ENCODE measurements at regions not wholly inside any gene's neighbourhood (a gene's known extent, or its start where the extent isn't known, plus 50 kb on each side); places are given as distances from the start of the nearest gene placed in this dataset.

GRCh38 chr2:88321449-88322248, 130.8 kb downstream of the FOXI3 start:
- Mint-ChIP-seq H3K27ac (ENCODE audit: low read depth) (no peak overlapping the region), H3K4me1 (no peaks in the 10 kb centered on the region), H3K27me3 (peaks cover 26% of the 10 kb centered on the region), H3K4me3 (no peak overlapping the region), H3K9me3 (no peaks in the 10 kb centered on the region), H3K36me3 (ENCODE audit: insufficient read depth) (no peaks in the 10 kb centered on the region)
- no peak for ATAC-seq (replicated peaks; ENCODE audit: extremely low read depth, poor library complexity, severe bottlenecking)
- no peak for DNase-seq (ENCODE audit: low spot score in 2 of 2)

GRCh38 chr2:88320076-88320773, 132.3 kb downstream of the FOXI3 start:
- Mint-ChIP-seq H3K9me3 (no peaks in the 10 kb centered on the region), H3K27ac (ENCODE audit: low read depth) (no peak overlapping the region), H3K4me3 (no peak overlapping the region), H3K27me3 (peaks cover 26% of the 10 kb centered on the region), H3K4me1 (no peaks in the 10 kb centered on the region), H3K36me3 (ENCODE audit: insufficient read depth) (no peaks in the 10 kb centered on the region)
- DNase-seq (ENCODE audit: low spot score in 2 of 2) (no peak), ATAC-seq (replicated peaks; ENCODE audit: extremely low read depth, poor library complexity, severe bottlenecking) (no peak)

DNA sequence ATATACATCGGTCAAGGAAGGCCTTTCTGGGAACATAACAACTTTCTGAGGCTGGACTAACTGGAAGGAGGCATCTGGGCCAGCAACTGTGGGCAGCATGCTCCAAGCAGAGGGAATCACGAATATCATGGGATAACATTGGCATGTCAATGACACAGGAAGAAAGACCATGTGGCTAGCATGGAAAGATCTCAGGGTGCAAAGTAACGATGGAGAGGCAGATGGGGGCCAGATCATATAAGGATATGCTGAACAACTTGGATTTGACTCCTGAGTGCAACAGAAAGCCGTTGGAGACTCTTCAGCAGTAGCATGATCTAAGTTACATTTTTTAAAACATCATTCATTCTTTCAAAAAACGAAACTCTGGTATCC, 133.6 kb downstream of the FOXI3 start:
- Mint-ChIP-seq H3K4me1 (no peaks in the 10 kb centered on the region), H3K36me3 (ENCODE audit: insufficient read depth) (no peaks in the 10 kb centered on the region), H3K9me3 (no peaks in the 10 kb centered on the region), H3K27ac (ENCODE audit: low read depth) (no peak overlapping the region), H3K27me3 (peaks cover 18% of the 10 kb centered on the region), H3K4me3 (no peak overlapping the region)
- ATAC-seq (replicated peaks; ENCODE audit: extremely low read depth, poor library complexity, severe bottlenecking): no peak
- DNase-seq (ENCODE audit: low spot score in 2 of 2): no peak

DNA sequence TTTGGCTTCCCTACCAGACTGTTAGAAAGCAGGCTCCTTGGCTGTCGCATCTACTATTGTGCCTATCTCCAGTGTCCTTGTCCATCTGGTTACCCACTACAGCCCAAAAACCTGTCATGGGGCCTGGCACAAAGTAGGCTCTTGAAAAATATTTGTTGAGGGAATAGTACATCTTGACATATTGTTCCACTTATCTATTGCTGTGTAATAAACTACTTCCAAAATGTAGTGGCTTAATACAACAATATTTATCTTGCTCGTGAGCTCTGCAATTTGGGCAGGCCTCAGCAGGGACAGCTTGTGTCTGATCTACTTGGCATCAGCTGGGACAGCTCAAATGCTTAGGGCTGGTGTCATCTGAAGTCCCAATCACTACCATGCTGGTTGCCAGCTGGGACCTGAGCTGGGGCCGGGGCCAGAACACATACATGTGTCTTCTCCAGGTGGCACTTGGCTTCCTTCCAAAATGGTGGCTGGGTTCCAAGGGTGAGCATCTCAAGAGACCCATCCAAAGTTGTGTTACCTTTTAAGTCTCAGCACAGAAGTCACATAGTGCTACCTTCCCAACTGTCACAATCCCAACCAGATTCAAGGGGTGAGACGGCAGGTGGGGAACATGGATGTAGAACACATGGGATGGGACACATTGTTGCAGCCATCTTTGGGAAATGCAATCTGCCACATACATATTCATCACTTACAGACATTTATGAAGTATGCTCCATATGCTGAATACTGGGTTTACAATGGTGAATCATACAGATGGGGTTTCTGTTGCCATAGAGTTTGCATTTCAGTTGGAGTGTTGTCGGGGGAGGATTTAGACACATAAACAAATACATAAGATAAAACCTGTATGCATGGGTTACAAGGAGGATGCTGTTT, 134.2 kb downstream of the FOXI3 start:
- no peaks in the 10 kb centered on the region for H3K9me3 Mint-ChIP-seq
- H3K4me3 Mint-ChIP-seq: no peak overlapping the region
- DNase-seq (ENCODE audit: low spot score in 2 of 2) (no peak), ATAC-seq (replicated peaks; ENCODE audit: extremely low read depth, poor library complexity, severe bottlenecking) (no peak)
- H3K36me3 Mint-ChIP-seq (ENCODE audit: insufficient read depth): no peaks in the 10 kb centered on the region
- H3K27ac Mint-ChIP-seq (ENCODE audit: low read depth): no peak overlapping the region
- H3K27me3 Mint-ChIP-seq: peaks cover 15% of the 10 kb centered on the region
- no peaks in the 10 kb centered on the region for H3K4me1 Mint-ChIP-seq

- Mint-ChIP-seq H3K27ac (ENCODE audit: low read depth) (no peak overlapping the region), H3K4me3 (no peak overlapping the region), H3K36me3 (ENCODE audit: insufficient read depth) (no peaks in the 10 kb centered on the region), H3K9me3 (peaks cover 5% of the 10 kb centered on the region), H3K27me3 (peaks cover 9% of the 10 kb centered on the region), H3K4me1 (no peaks in the 10 kb centered on the region)
- DNase-seq (ENCODE audit: low spot score in 2 of 2): no peak
- no peak for ATAC-seq (replicated peaks; ENCODE audit: extremely low read depth, poor library complexity, severe bottlenecking)
Observed at GRCh38 chr2:88310787-88311186, 140.6 kb downstream of the THNSL2 start.

GRCh38 chr2:88307817-88308216, 137.7 kb downstream of the THNSL2 start:
- ATAC-seq (replicated peaks; ENCODE audit: extremely low read depth, poor library complexity, severe bottlenecking): no peak
- Mint-ChIP-seq H3K27ac (ENCODE audit: low read depth) (no peak overlapping the region), H3K4me3 (no peak overlapping the region)

DNA sequence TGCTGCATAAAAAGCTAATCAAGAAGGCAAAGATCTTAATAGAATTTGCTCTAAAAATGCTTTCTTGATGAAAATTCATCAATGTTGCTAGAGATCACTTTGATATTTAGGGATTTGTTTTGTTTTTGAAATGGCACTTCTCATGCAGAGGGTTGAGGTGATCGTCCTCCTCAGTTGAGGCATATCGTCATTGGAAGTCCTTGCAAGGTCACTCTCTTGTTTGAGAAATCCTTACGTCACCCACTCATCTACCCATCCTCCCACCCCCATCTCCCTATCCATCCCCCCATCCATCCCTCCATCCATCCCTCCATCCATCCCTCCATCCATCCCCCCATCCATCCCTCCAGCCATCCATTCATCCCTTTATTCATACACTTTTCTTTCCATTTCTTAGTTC, 133.7 kb downstream of the THNSL2 start:
- ATAC-seq (replicated peaks; ENCODE audit: extremely low read depth, poor library complexity, severe bottlenecking): no peak
- DNase-seq (ENCODE audit: low spot score in 2 of 2): no peak
- no peak overlapping the region for H3K27ac Mint-ChIP-seq (ENCODE audit: low read depth)
- peaks cover 14% of the 10 kb centered on the region for H3K27me3 Mint-ChIP-seq
- H3K4me1 Mint-ChIP-seq: no peaks in the 10 kb centered on the region
- peaks cover under 1% of the 10 kb centered on the region for H3K9me3 Mint-ChIP-seq
- H3K36me3 Mint-ChIP-seq (ENCODE audit: insufficient read depth): no peaks in the 10 kb centered on the region
- H3K4me3 Mint-ChIP-seq: no peak overlapping the region

More at GRCh38 chr2:88307817-88308216, 137.7 kb downstream of the THNSL2 start:
- Mint-ChIP-seq H3K36me3 (ENCODE audit: insufficient read depth) (no peaks in the 10 kb centered on the region), H3K4me1 (no peaks in the 10 kb centered on the region), H3K9me3 (peaks cover 5% of the 10 kb centered on the region), H3K27me3 (peaks cover 21% of the 10 kb centered on the region)
- peak in 1 of 2 donors; percentile 17 for DNase-seq (ENCODE audit: low spot score in 2 of 2)

- Mint-ChIP-seq H3K36me3 (ENCODE audit: insufficient read depth) (peaks cover 2% of the 10 kb centered on the region), H3K9me3 (no peaks in the 10 kb centered on the region), H3K4me1 (no peaks in the 10 kb centered on the region), H3K4me3 (no peak overlapping the region), H3K27me3 (peaks cover 7% of the 10 kb centered on the region), H3K27ac (ENCODE audit: low read depth) (no peak overlapping the region)
- DNase-seq (ENCODE audit: low spot score in 2 of 2) (no peak), ATAC-seq (replicated peaks; ENCODE audit: extremely low read depth, poor library complexity, severe bottlenecking) (no peak)
Observed at GRCh38 chr2:88296247-88296646, 126.1 kb downstream of the THNSL2 start.

- Mint-ChIP-seq H3K9me3 (no peaks in the 10 kb centered on the region), H3K27me3 (peaks cover 16% of the 10 kb centered on the region)
- no peak for ATAC-seq (replicated peaks; ENCODE audit: extremely low read depth, poor library complexity, severe bottlenecking)
Observed at GRCh38 chr2:88283886-88284592, 113.9 kb downstream of the THNSL2 start.

DNA sequence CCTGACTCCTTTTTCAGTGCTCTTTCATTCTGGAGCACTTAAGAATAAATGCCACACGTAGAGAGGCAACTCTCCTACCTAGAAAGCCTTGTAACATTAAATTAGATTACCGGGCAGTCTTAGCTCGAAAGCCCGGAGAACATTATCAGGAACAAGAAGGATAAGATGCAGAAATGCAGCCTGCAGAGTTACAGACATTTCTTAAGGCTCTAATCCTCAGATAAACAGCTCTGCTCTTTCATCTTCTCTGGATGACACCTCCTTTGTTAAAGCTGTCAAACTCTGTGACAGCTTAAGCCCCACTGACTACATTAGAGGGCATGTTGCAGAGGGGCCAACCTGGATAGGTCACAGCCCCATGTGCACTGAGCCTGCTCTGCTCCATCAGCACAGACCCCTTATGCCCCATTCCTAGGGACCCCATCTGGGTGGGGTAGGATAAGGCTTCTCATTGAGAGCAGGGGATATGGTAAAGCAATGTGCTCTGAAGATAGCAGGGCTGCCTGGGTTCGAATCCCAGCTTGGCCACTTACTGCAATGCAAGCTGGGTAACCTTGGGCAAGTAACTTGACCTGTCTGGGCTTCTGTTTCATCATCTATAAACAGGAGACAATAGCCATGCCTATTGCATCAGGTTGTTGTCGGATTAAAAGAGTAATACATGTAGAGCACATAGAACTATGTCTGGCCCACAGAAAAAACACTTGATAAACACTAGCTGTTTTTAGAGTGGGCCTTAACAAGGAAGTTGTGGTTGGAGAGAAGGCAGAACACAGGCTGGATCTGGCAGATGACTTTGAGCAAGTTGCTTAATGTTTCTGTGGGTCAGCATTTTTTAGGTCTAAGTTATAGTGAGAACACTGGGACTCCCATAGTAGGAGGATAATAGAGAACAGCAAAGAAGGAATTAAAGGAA, 111.4 kb downstream of the THNSL2 start:
- Mint-ChIP-seq H3K27ac (ENCODE audit: low read depth) (peak overlapping the region; percentile 33), H3K4me3 (no peak overlapping the region)
- DNase-seq (ENCODE audit: low spot score in 2 of 2): no peak

More at GRCh38 chr2:88283886-88284592, 113.9 kb downstream of the THNSL2 start:
- DNase-seq (ENCODE audit: low spot score in 2 of 2): no peak
- no peak overlapping the region for H3K27ac Mint-ChIP-seq (ENCODE audit: low read depth)
- no peak overlapping the region for H3K4me3 Mint-ChIP-seq
- peaks cover 14% of the 10 kb centered on the region for H3K4me1 Mint-ChIP-seq
- peaks cover 2% of the 10 kb centered on the region for H3K36me3 Mint-ChIP-seq (ENCODE audit: insufficient read depth)

GRCh38 chr2:88269836-88270235, 99.7 kb downstream of the THNSL2 start:
- Mint-ChIP-seq H3K36me3 (ENCODE audit: insufficient read depth) (peaks cover 1% of the 10 kb centered on the region), H3K27me3 (no peaks in the 10 kb centered on the region), H3K27ac (ENCODE audit: low read depth) (peak overlapping the region; percentile 80), H3K9me3 (no peaks in the 10 kb centered on the region), H3K4me1 (peaks cover 12% of the 10 kb centered on the region), H3K4me3 (peak overlapping the region; percentile 11)
- ATAC-seq (replicated peaks; ENCODE audit: extremely low read depth, poor library complexity, severe bottlenecking) (peak; percentile 80), DNase-seq (ENCODE audit: low spot score in 2 of 2) (peak in 1 of 2 donors; percentile 21)

More for the DNA sequence above, 111.4 kb downstream of the THNSL2 start:
- Mint-ChIP-seq H3K36me3 (ENCODE audit: insufficient read depth) (no peaks in the 10 kb centered on the region), H3K9me3 (no peaks in the 10 kb centered on the region), H3K27me3 (peaks cover 11% of the 10 kb centered on the region), H3K4me1 (peaks cover 14% of the 10 kb centered on the region)
- ATAC-seq (replicated peaks; ENCODE audit: extremely low read depth, poor library complexity, severe bottlenecking): peak; percentile 54

Measured in central memory CD8-positive, alpha-beta T cell (primary cell).